D721Med (cell line): ENCODE measurements at regions not wholly inside any gene's neighbourhood (a gene's known extent, or its start where the extent isn't known, plus 50 kb on each side); places are given as distances from the start of the nearest gene placed in this dataset.
"Not testable (repeated sequence)": the region's sequence is repeated elsewhere in the genome, so short reads cannot be mapped to it uniquely, and the experiment has no call there.

Source experiments
- DNase-seq: peaks from one replicate; pipeline ENCODE4 v3.0.0; 2011; ENCODE audit warnings: low spot score; ENCODE audit not compliant: insufficient read length
- FAIRE-seq: peaks from 2 replicates; lab custom pipeline; 2011; peaks lifted over from hg19 to GRCh38; lab: Jason Lieb, UNC
- TF ChIP-seq, protein P1 (sequence below): IDR thresholded peaks from 2 replicates; pipeline ENCODE4 v1.5.1; 2012; ENCODE audit warnings: mild to moderate bottlenecking, control low read depth; ENCODE audit not compliant: insufficient read depth; ENCODE audit errors: missing control alignments

DNA sequence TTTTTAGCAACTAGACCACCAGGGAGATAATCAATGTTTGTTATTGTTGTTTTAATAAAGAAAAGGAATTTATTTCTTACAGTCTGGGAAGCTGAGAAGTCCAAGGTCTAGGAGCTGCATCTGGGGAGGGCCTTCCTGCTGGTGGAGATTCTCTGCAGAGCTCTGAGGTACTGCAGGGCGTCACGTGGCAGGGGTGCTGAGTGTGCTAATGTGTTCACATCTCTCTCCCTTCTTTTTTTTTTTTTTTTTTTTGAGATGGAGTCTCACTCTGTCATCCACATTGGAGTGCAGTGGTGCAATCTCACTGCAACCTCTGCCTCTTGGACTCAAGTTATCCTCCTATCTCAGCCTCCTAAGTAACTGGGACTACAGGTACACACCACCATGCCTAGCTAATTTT, 150.9 kb upstream of the TRIM24 start:
- TF ChIP-seq, protein P1, sequence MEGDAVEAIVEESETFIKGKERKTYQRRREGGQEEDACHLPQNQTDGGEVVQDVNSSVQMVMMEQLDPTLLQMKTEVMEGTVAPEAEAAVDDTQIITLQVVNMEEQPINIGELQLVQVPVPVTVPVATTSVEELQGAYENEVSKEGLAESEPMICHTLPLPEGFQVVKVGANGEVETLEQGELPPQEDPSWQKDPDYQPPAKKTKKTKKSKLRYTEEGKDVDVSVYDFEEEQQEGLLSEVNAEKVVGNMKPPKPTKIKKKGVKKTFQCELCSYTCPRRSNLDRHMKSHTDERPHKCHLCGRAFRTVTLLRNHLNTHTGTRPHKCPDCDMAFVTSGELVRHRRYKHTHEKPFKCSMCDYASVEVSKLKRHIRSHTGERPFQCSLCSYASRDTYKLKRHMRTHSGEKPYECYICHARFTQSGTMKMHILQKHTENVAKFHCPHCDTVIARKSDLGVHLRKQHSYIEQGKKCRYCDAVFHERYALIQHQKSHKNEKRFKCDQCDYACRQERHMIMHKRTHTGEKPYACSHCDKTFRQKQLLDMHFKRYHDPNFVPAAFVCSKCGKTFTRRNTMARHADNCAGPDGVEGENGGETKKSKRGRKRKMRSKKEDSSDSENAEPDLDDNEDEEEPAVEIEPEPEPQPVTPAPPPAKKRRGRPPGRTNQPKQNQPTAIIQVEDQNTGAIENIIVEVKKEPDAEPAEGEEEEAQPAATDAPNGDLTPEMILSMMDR = no peak
- no peak for FAIRE-seq
- no peak for DNase-seq

DNA sequence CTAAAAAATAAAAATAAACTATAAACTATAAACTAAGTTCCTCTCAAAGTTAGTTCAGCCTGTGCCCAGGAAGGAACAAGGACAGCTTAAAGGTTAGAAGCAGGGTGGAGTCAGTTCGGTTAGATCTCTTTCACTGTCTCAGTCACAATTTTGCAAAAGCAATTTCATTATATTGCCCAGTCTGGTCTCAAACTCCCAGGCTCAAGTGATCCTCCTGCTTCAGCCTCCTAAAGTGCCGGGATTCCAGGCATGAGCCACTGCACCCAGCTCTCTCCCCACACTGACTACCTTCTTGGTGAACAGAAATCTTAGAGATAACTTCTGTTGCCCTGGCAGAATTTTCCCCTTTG, 146.3 kb upstream of the TRIM24 start:
- no peak for DNase-seq
- TF ChIP-seq, protein P1 = no peak
- FAIRE-seq = no peak

GRCh38 chr7:138316421-138317043, 143.5 kb upstream of the TRIM24 start:
- TF ChIP-seq, protein P1 = no peak
- FAIRE-seq (no peak), DNase-seq (no peak)

- TF ChIP-seq, protein P1 = no peak
- no peak for FAIRE-seq
- DNase-seq = no peak
Observed at GRCh38 chr7:138317044-138317596, 142.9 kb upstream of the TRIM24 start.

DNA sequence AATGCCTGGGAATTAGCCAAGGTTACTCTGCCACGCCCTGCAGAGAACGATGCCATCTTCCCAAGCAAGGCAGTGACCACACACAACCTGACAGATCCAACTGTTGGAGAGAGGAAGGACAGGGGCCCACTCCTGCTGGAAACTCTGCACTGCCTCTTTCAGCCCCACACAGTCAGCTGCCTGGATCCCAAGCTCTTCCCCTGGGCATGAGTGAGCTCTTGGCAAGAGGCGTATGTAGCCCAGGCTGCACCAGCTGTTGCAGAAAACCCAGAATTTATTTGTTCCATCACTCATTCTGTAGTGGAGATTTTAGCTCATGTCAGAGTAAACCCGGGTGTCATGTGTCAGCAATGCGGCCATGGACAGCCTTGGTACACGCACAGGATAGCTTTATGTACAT, 135.1 kb upstream of the TRIM24 start:
- FAIRE-seq = no peak
- TF ChIP-seq, protein P1 = no peak
- DNase-seq = no peak

- no peak for FAIRE-seq
- TF ChIP-seq, protein P1 = no peak
Observed at GRCh38 chr7:138325434-138325833, 134.6 kb upstream of the TRIM24 start.

DNA sequence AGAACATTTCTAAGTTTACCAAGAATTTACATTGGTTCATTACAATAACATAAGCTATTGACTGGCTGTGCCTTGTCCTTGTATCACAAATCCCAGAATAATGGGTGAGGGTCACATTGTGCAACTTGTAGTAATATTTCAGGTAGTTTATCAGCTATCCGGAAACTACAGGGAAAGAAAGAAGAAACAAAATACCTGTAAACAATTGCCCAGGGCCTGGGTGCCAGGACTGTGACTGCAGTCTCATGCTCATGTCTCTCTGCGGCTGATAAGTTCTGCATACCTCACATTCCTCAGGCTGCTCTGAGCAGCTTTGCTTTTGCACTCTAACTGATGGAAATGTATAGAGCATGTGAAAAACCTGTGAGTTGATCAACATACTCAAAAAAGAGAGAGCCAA, 131.8 kb upstream of the TRIM24 start:
- no peak for FAIRE-seq
- DNase-seq = no peak
- TF ChIP-seq, protein P1 = no peak

More at GRCh38 chr7:138325434-138325833, 134.6 kb upstream of the TRIM24 start:
- no peak for DNase-seq

DNA sequence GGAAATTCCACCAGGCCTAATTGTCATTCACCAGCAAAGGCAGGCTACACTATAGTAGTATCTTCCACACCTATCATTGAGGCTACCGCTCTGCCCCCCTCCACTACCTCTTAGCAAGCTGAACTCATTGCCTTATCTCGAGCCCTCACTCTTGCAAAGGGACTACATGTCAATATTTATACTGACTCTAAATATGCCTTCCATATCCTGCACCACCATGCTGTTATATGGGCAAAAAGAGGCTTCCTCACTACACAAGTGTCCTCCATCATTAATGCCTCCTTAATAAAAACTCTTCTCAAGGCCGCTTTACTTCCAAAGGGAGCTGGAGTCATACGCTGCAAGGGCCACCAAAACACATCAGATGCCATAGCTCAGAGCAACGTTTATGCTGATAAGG, 127.2 kb upstream of the TRIM24 start:
- not testable (repeated sequence) for FAIRE-seq, DNase-seq
